Right cardiac atrium (tissue), 5 donors: ENCODE measurements at regions not wholly inside any gene's neighbourhood (a gene's known extent, or its start where the extent isn't known, plus 50 kb on each side); places are given as distances from the start of the nearest gene placed in this dataset.
"Not testable (repeated sequence)": the region's sequence is repeated elsewhere in the genome, so short reads cannot be mapped to it uniquely, and the experiment has no call there.

Experiments used
- ATAC-seq, 2 donors: fragments of 200-7000 bp; cut with Tn5 transposase; one replicate each; pipeline versions ENCODE4 v1.8.0 to v1.9.1; 2020; ENCODE audit warnings: moderate library complexity in 2 of 2, mild to moderate bottlenecking in 1 of 2
- DNase-seq, 3 donors: peaks; one replicate each; pipeline ENCODE4 v3.0.0-alpha.2; 2020
- H3K27ac ChIP-seq: one replicate; pipeline ENCODE4 v1.5.1; 2013; ENCODE audit warnings: mild to moderate bottlenecking, low read length, control low read depth, moderate library complexity
- H3K27me3 ChIP-seq: one replicate; pipeline ENCODE4 v1.6.1; 2013; ENCODE audit not compliant: control insufficient read depth, insufficient read depth
- H3K4me1 ChIP-seq: one replicate; pipeline ENCODE4 v1.6.1; 2013; ENCODE audit warnings: low read length; ENCODE audit not compliant: control insufficient read depth, insufficient read depth
- H3K4me3 ChIP-seq: one replicate; pipeline ENCODE4 v1.5.1; 2013; ENCODE audit warnings: low read length, control low read depth
- H3K9me3 ChIP-seq: one replicate; pipeline ENCODE4 v1.6.1; 2013; ENCODE audit warnings: low read length; ENCODE audit not compliant: control insufficient read depth
- WGBS: extraction: QIAGEN DNeasy Blood & Tissue Kit; methylation state at CpG from one replicate; pipeline ENCODE4 v1.1.7; 2013; 5-methylcytosine and 5-hydroxymethylcytosine counted together
- intact Hi-C, 4 donors: fragments of 100-400 bp; cut with DNase I; formaldehyde crosslinking; loops; one replicate each; pipeline versions ENCODE4 v1.11.0 to v1.14.0; 2022 to 2023
- donor health status: healthy with polysubstance abuse.
- donor health status: DM: no; HTN: yes; CAD: no.
- donor health status: DM: no; HTN: no; CAD: no.
- donor health status: DM: no; HTN: yes; CAD: no; lungs with severe emphysema.
- donor health status: DM: yes; HTN: yes; CAD: no.

- H3K4me1 ChIP-seq, ATAC-seq, H3K9me3 ChIP-seq, intact Hi-C loops, H3K27me3 ChIP-seq, H3K27ac ChIP-seq, H3K4me3 ChIP-seq: not testable (repeated sequence)
- WGBS = 87% methylated on average over 8 of the region's 8 CpGs
- DNase-seq = peak in 2 of 3 donors; percentile 29 to 38
Measured at GRCh38 chr5:18006235-18006634, 372.0 kb downstream of the TAF11L14 start.

GRCh38 chr5:18008940-18009339, 374.7 kb downstream of the TAF11L14 start:
- DNase-seq (no peak), ATAC-seq (no peak)
- Histone ChIP-seq H3K9me3 (no peaks in the 10 kb centered on the region), H3K27ac (no peak overlapping the region), H3K4me1 (no peaks in the 10 kb centered on the region), H3K27me3 (no peaks in the 10 kb centered on the region), H3K4me3 (no peak overlapping the region)
- intact Hi-C loops = no loop called here

- WGBS = 39% methylated on average over 2 of the region's 2 CpGs
- H3K9me3 ChIP-seq = no peaks in the 10 kb centered on the region
- no peak overlapping the region for H3K4me3 ChIP-seq
- H3K27me3 ChIP-seq = no peaks in the 10 kb centered on the region
- no peak overlapping the region for H3K27ac ChIP-seq
- DNase-seq = no peak
- H3K4me1 ChIP-seq = no peaks in the 10 kb centered on the region
- intact Hi-C loops = no loop called here
- ATAC-seq = no peak
Measured at GRCh38 chr5:18010053-18010452, 375.8 kb downstream of the TAF11L14 start.

DNA sequence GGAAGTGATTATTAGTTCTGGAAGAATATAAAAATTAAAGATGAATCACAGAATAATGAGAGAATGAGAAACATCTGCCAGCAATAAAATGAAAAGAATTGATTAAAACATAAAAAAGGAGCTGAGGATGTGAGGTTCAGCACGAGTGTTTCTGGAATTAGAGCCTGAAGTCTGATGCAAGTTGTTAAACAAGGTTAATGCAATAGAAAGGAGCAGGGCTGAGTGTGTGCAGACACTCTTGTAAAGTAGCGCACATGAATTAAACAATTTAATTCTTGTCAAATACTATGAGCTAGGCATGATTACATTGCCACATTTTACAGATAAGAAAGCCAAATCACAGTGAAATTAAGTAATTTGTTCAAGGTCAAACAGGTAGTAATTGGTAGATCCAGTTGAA, 384.2 kb downstream of the TAF11L14 start:
- no peak overlapping the region for H3K4me3 ChIP-seq
- intact Hi-C loops = no loop called here

DNA sequence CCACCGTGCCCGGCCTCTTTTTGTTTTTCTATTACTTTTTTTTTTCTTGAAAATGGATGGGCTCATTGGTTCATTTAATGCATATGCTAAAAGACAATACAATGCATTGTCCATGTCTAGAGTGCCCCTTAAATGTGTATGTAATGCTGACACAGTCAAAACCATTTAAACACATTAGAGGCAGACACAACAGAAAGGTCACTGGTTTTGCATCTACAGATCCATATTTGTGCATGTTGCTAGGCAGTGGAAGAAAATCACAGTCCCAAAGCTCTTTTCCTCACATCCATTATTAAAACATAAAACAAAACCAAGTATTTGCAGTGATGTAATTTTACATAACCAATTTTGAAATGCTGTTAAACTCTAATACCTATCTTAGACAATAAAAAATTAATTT, 389.0 kb downstream of the TAF11L14 start:
- Histone ChIP-seq H3K9me3 (peaks cover 5% of the 10 kb centered on the region), H3K27ac (no peak overlapping the region), H3K27me3 (no peaks in the 10 kb centered on the region), H3K4me3 (no peak overlapping the region), H3K4me1 (no peaks in the 10 kb centered on the region)
- WGBS = 80% methylated on average over 2 of the region's 2 CpGs
- DNase-seq (no peak), ATAC-seq (no peak)
- intact Hi-C loops = no loop called here

More for the DNA sequence above, 384.2 kb downstream of the TAF11L14 start:
- H3K4me1 ChIP-seq = no peaks in the 10 kb centered on the region
- H3K27ac ChIP-seq = no peak overlapping the region
- WGBS = 66% methylated on average over 2 of the region's 2 CpGs
- DNase-seq (no peak), ATAC-seq (no peak)
- no peaks in the 10 kb centered on the region for H3K27me3 ChIP-seq
- peaks cover 2% of the 10 kb centered on the region for H3K9me3 ChIP-seq

- no peak for ATAC-seq
- H3K9me3 ChIP-seq = peaks cover 5% of the 10 kb centered on the region
- 65% methylated on average over 2 of the region's 2 CpGs for WGBS
Measured at GRCh38 chr5:18023986-18024385, 389.7 kb downstream of the TAF11L14 start.

DNA sequence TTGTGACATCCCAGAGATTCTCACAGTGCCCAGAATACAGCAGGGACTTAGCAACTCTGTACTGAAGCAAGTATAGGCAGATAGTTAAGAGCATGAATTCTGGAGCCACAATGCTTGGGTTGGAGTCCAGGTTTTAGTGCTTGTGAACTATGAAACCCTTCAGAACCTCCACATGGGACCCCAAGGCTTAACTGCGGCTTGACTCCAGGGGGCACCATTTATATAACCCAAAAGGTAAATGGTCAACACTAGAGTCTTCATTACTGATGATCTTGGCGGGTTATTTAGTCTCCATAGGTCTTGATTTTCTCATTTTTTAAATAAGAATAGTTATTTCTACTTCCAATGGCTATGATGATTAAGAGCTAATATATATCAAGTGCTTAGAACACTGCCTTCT, 390.3 kb downstream of the TAF11L14 start:
- Histone ChIP-seq H3K9me3 (peaks cover 5% of the 10 kb centered on the region), H3K4me3 (no peak overlapping the region), H3K27me3 (no peaks in the 10 kb centered on the region), H3K27ac (no peak overlapping the region), H3K4me1 (no peaks in the 10 kb centered on the region)
- no peak for ATAC-seq
- DNase-seq = no peak
- WGBS = 72% methylated on average over 2 of the region's 2 CpGs
- intact Hi-C loops = no loop called here

More at GRCh38 chr5:18023986-18024385, 389.7 kb downstream of the TAF11L14 start:
- intact Hi-C loops = no loop called here
- H3K27me3 ChIP-seq = no peaks in the 10 kb centered on the region
- no peak overlapping the region for H3K4me3 ChIP-seq
- no peaks in the 10 kb centered on the region for H3K4me1 ChIP-seq
- H3K27ac ChIP-seq = no peak overlapping the region
- DNase-seq = no peak

DNA sequence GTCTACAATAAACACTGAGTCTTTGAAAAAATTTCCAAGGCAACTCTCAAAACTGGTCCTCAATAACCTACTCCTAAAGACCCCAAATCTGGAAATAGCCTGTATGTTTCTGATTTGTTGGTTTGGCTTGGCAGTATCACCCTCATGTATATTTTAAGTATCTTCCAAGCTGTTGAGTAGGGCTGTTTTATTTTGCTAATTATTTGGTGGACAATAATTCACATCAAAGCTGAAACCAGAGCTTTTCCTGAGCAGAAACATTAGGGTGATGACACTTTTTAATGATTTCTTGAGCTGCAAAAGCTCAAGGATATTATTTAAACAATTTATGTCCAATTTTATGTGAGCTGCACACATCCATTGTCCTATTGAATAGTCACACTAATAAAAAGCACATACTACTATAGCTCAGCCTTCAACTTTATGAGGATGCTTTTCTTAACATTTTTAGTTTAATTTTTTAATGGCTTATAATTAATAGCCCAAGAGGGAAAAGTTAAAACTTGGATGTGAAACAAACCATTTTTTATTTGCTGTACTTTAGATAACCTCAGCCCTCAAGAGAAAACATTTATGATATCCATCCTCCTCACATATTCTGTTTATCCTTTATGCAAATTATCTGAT, 393.1 kb downstream of the TAF11L14 start:
- no peak for DNase-seq
- H3K9me3 ChIP-seq = peaks cover 3% of the 10 kb centered on the region
- no peaks in the 10 kb centered on the region for H3K27me3 ChIP-seq
- H3K4me1 ChIP-seq = no peaks in the 10 kb centered on the region
- intact Hi-C loops = no loop called here
- no peak for ATAC-seq
- no peak overlapping the region for H3K4me3 ChIP-seq
- H3K27ac ChIP-seq = no peak overlapping the region

DNA sequence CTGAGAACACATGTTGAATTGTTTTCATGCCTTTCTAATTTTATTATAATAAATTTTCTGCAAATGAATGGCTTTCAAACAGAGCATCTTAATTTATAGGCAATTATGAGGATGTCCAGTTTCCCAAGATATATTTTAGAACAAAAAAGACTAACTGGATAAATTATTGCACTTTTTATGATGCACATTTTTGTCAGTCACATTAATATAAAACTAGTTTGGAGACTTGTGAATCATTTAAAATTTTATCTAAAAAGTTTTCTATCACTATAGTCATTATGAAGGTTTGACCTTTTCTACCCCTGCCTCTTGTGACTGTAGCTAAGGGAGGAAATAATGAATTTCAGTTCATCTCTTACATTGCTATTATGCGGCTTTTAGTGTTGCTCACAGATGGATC, 393.8 kb downstream of the TAF11L14 start:
- DNase-seq (no peak), ATAC-seq (no peak)
- H3K27ac ChIP-seq = no peak overlapping the region
- peaks cover 3% of the 10 kb centered on the region for H3K9me3 ChIP-seq
- 85% methylated on average over 1 of the region's 1 CpG for WGBS
- no peaks in the 10 kb centered on the region for H3K4me1 ChIP-seq
- no peak overlapping the region for H3K4me3 ChIP-seq
- H3K27me3 ChIP-seq = no peaks in the 10 kb centered on the region
- intact Hi-C loops = no loop called here

DNA sequence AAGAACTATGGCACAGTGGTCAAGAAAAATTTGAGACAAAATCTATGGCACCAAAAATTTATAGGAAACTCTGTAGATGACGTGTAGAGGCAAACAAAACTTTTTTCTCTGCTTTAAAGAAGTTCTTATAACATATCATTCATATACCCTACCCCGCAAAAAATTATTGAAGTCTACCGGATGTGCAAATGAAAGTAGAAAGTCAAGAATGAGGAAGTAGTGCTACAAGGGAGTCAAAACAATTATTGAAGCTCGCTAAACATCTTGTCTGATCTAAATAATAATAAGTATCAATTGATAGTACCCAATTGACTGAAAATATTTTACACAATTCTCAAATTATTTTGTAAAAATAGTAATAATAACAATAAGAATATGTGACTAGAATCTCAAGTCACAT, 398.5 kb downstream of the TAF11L14 start:
- intact Hi-C loops = no loop called here
- Histone ChIP-seq H3K27ac (no peak overlapping the region), H3K27me3 (no peaks in the 10 kb centered on the region), H3K9me3 (peaks cover 2% of the 10 kb centered on the region), H3K4me3 (no peak overlapping the region), H3K4me1 (no peaks in the 10 kb centered on the region)
- WGBS = 72% methylated on average over 4 of the region's 4 CpGs
- ATAC-seq = no peak
- DNase-seq = no peak

GRCh38 chr5:18036531-18036930, 402.3 kb downstream of the TAF11L14 start:
- Histone ChIP-seq H3K4me1 (no peaks in the 10 kb centered on the region), H3K4me3 (no peak overlapping the region), H3K27ac (no peak overlapping the region), H3K9me3 (peaks cover 2% of the 10 kb centered on the region), H3K27me3 (no peaks in the 10 kb centered on the region)
- intact Hi-C loops = no loop called here
- WGBS = 81% methylated on average over 2 of the region's 2 CpGs
- DNase-seq (no peak), ATAC-seq (no peak)

- H3K27ac ChIP-seq = no peak overlapping the region
- WGBS = 87% methylated on average over 2 of the region's 2 CpGs
- no peaks in the 10 kb centered on the region for H3K27me3 ChIP-seq
- intact Hi-C loops = no loop called here
- no peak for DNase-seq
- H3K4me1 ChIP-seq = no peaks in the 10 kb centered on the region
- ATAC-seq = no peak
- no peak overlapping the region for H3K4me3 ChIP-seq
- H3K9me3 ChIP-seq = peaks cover 2% of the 10 kb centered on the region
Measured at GRCh38 chr5:18037718-18038117, 403.5 kb downstream of the TAF11L14 start.
